ENCODE measurements at regions not wholly inside any gene's neighbourhood (a gene's known extent, or its start where the extent isn't known, plus 50 kb on each side); places are given as distances from the start of the nearest gene placed in this dataset.
A peak's percentile ranks its signal among the peaks of the same experiment; 100 is the strongest.

DNA sequence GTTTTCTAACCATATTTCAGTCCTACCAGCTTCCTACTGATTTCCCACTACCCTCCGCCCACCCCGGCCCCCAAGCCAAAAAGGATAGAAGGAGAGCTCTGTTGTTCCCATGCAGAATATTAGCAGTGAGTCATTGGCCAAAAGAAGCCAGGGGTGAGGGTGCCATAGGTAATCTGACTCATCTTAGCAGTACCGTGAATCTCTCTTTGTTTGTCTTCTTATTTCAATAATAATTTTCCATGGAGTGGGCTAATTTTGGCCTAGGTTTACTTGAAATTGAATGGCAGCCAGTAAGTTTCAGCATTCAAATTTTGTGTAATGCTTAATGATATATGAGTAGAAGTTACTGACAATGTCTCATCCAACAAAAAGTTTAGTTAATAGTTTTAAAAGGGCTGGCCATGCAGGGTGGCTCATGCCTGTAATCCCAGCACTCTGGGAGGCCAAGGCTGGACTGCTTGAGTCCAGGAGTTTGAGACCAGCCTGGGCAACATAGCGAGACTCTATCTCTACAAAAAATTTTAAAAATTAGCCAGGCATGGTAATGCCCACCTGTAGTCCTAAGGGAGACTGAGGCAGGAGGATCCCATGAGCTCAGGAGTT is 74.2 kb downstream of the C9orf152 start:
- DNase-seq (ENCODE audit: low spot score): no peak
- Histone ChIP-seq H3K27ac (no peak overlapping the region), H3K4me3 (no peak overlapping the region)
- TF ChIP-seq, protein P1, sequence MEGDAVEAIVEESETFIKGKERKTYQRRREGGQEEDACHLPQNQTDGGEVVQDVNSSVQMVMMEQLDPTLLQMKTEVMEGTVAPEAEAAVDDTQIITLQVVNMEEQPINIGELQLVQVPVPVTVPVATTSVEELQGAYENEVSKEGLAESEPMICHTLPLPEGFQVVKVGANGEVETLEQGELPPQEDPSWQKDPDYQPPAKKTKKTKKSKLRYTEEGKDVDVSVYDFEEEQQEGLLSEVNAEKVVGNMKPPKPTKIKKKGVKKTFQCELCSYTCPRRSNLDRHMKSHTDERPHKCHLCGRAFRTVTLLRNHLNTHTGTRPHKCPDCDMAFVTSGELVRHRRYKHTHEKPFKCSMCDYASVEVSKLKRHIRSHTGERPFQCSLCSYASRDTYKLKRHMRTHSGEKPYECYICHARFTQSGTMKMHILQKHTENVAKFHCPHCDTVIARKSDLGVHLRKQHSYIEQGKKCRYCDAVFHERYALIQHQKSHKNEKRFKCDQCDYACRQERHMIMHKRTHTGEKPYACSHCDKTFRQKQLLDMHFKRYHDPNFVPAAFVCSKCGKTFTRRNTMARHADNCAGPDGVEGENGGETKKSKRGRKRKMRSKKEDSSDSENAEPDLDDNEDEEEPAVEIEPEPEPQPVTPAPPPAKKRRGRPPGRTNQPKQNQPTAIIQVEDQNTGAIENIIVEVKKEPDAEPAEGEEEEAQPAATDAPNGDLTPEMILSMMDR (IDR thresholded peaks at IDR 0.05): no peak

DNA sequence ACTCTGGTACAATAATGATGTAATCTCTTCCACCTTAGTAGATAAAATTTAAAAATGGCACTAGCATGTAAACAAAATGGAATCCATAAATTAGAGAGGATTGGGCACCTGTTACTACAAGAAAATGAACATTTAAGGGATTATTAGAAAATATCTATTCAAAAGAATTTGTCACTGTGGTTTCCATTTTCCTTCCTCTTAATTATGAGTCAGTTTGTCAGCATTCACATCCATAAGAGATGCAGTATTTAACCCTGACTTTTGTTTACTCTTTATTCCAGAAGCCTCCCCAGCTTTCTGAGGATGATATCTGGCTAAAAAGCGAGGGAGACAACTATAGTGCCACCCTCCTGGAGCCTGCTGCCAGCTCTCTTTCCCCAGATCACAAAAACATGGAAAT is 72.1 kb downstream of the C9orf152 start:
- Histone ChIP-seq H3K4me3 (no peak overlapping the region), H3K27ac (no peak overlapping the region)
- TF ChIP-seq, protein P1 (IDR thresholded peaks at IDR 0.05): no peak
- DNase-seq (ENCODE audit: low spot score): no peak

DNA sequence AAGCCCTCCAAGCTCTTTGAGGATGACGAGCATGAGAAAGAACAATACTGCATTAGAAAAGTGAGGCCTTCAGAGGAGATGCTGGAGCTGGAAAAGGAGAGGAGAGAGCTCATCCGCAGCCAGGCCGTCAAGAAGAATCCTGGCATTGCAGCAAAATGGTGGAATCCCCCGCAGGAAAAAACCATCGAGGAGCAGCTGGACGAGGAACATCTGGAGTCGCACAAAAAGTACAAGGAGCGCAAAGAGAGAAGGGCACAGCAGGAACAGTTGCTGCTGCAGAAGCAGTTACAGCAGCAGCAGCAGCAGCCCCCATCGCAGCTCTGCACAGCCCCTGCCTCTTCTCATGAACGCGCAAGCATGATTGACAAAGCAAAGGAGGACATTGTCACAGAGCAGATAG is 71.2 kb downstream of the C9orf152 start:
- H3K27ac ChIP-seq: peak overlapping the region in 1 of 2 donors; percentile 19
- DNase-seq (ENCODE audit: low spot score): no peak

DNA sequence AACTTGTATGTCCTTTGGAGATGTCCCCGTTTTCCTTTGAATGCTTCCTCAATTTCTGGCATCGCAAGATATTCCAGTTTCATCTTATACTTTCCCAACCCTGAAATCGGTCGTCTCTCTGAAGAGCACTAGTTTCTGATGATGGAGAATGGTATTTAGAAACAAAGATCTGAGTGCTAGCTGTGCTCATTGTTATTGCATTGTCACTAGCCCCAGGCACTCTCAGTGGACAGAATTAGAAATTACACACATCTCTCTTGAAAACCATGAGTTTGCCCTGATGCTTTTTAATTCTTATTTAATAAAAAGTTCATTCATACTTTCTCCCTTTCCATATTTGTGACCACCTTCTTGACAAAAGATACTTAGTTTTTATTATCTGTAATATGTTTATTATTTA is 67.7 kb downstream of the C9orf152 start:
- H3K27ac ChIP-seq: no peak overlapping the region
- DNase-seq (ENCODE audit: low spot score): no peak

More for the DNA sequence above, 71.2 kb downstream of the C9orf152 start:
- TF ChIP-seq, protein P1 (IDR thresholded peaks at IDR 0.05): no peak
- no peak overlapping the region for H3K4me3 ChIP-seq

DNA sequence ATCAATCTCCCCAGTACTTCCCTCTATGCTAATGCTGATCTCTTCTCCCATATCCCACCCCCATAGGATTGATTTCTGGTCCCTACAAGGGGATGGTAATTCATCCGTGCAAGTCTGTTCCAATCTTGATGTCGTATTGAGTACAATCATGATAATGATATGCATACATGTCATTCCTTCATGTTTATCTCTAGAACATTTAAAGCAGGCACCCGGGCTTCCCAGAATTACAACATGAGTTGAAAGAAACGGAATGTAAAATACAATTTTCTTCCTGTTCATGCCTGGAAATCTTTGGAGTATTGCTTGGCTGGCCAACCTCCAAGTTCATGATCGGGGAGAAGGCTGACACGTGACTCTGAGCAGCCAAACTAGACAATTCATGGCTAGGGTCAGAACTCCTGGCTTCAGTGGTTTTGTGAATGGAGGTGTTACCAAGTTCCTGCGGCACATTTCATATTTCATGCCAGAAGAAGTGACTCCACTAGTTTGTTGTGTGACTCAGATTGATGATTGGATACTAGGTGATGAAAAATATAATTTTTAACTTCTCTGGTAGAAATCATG is 66.6 kb downstream of the C9orf152 start:
- H3K4me3 ChIP-seq: peak overlapping the region; percentile 12
- peak overlapping the region; percentile 53 to 65 for H3K27ac ChIP-seq
- DNase-seq (ENCODE audit: low spot score): peak; percentile 81
- TF ChIP-seq, protein P1 (IDR thresholded peaks at IDR 0.05): no peak

More for the DNA sequence above, 67.7 kb downstream of the C9orf152 start:
- no peak overlapping the region for H3K4me3 ChIP-seq
- TF ChIP-seq, protein P1 (IDR thresholded peaks at IDR 0.05): no peak

DNA sequence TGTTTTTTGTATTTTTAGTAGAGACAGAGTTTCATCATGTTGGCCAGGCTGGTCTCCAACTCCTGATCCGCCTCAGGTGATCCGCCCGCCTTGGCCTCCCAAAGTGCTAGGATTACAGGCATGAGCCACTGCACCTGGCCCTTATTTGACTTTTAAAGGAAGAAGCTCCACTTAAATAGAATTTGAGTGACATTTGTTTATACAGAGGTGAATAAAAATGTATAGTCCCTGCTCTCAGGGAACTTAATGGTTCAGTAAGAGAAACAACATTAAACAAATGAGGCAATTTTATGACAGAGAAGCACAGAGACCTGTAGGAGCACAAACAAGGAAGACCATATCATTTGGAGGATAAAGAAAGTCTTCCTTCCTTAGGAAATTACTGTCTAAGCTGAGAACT is 65.7 kb downstream of the C9orf152 start:
- no peak overlapping the region for H3K4me3 ChIP-seq

More for the DNA sequence above, 65.7 kb downstream of the C9orf152 start:
- no peak overlapping the region for H3K27ac ChIP-seq
- no peak for DNase-seq (ENCODE audit: low spot score)
- TF ChIP-seq, protein P1 (IDR thresholded peaks at IDR 0.05): no peak

All from coronary artery (tissue), 2 donors.